ENCODE measurements at regions not wholly inside any gene's neighbourhood (a gene's known extent, or its start where the extent isn't known, plus 50 kb on each side); places are given as distances from the start of the nearest gene placed in this dataset.

GRCh38 chr3:18507333-18507732, 82.2 kb upstream of the SATB1 start:
- no peak for TF ChIP-seq CTCF (IDR thresholded peaks at IDR 0.05)
- TF ChIP-seq EZH2 (IDR thresholded peaks at IDR 0.05): no peak
- no peak for TF ChIP-seq EZH2phosphoT487 (IDR thresholded peaks at IDR 0.05)
- Histone ChIP-seq H2AFZ (replicated peaks) (no peak overlapping the region), H3K27me3 (no peaks in the 10 kb centered on the region), H3K79me2 (ENCODE audit: low read depth) (no peaks in the 10 kb centered on the region), H3K36me3 (no peaks in the 10 kb centered on the region), H3K4me3 (no peak overlapping the region), H3K27ac (no peak overlapping the region), H3F3A (ENCODE audit: low read depth) (no peaks in the 10 kb centered on the region), H3K4me2 (no peak overlapping the region), H3K4me1 (peaks cover 4% of the 10 kb centered on the region), H3K9me3 (ENCODE audit: low read depth) (no peaks in the 10 kb centered on the region), H4K20me1 (ENCODE audit: low read depth) (no peaks in the 10 kb centered on the region), H3K9ac (no peak overlapping the region)
- no peak overlapping the region for H3K4me3 Mint-ChIP-seq
- no peak for DNase-seq (ENCODE audit: low spot score)
- no peaks in the 10 kb centered on the region for H3K36me3 Mint-ChIP-seq
- no peaks in the 10 kb centered on the region for H3K4me1 Mint-ChIP-seq
- H3K27ac Mint-ChIP-seq: no peak overlapping the region
- no peaks in the 10 kb centered on the region for H3K27me3 Mint-ChIP-seq (ENCODE audit: insufficient read depth, low read depth)
- no peaks in the 10 kb centered on the region for H3K9me3 Mint-ChIP-seq

GRCh38 chr3:18505056-18505455, 79.9 kb upstream of the SATB1 start:
- no peak overlapping the region for H3K4me3 Mint-ChIP-seq
- no peaks in the 10 kb centered on the region for H3K36me3 Mint-ChIP-seq

GRCh38 chr3:18501679-18502343, 76.7 kb upstream of the SATB1 start:
- Histone ChIP-seq H3K9ac (no peak overlapping the region), H3K9me3 (ENCODE audit: low read depth) (no peaks in the 10 kb centered on the region), H3K4me2 (no peak overlapping the region), H2AFZ (replicated peaks) (no peak overlapping the region), H3K27me3 (no peaks in the 10 kb centered on the region), H3K36me3 (no peaks in the 10 kb centered on the region), H3K4me3 (no peak overlapping the region), H4K20me1 (ENCODE audit: low read depth) (no peaks in the 10 kb centered on the region), H3F3A (ENCODE audit: low read depth) (no peaks in the 10 kb centered on the region), H3K27ac (no peak overlapping the region), H3K79me2 (ENCODE audit: low read depth) (no peaks in the 10 kb centered on the region), H3K4me1 (peaks cover 4% of the 10 kb centered on the region)
- Mint-ChIP-seq H3K36me3 (no peaks in the 10 kb centered on the region), H3K4me1 (no peaks in the 10 kb centered on the region), H3K4me3 (no peak overlapping the region), H3K27me3 (ENCODE audit: insufficient read depth, low read depth) (peaks cover under 1% of the 10 kb centered on the region), H3K9me3 (no peaks in the 10 kb centered on the region), H3K27ac (no peak overlapping the region)
- no peak for DNase-seq (ENCODE audit: low spot score)
- no peak for TF ChIP-seq CTCF (IDR thresholded peaks at IDR 0.05)
- TF ChIP-seq EZH2 (IDR thresholded peaks at IDR 0.05): no peak
- TF ChIP-seq EZH2phosphoT487 (IDR thresholded peaks at IDR 0.05): no peak

More at GRCh38 chr3:18505056-18505455, 79.9 kb upstream of the SATB1 start:
- H3K27me3 Mint-ChIP-seq (ENCODE audit: insufficient read depth, low read depth): no peaks in the 10 kb centered on the region
- Histone ChIP-seq H3K9ac (no peak overlapping the region), H3K4me2 (no peak overlapping the region), H2AFZ (replicated peaks) (no peak overlapping the region), H3K4me3 (no peak overlapping the region), H3K79me2 (ENCODE audit: low read depth) (no peaks in the 10 kb centered on the region), H3F3A (ENCODE audit: low read depth) (no peaks in the 10 kb centered on the region), H3K36me3 (no peaks in the 10 kb centered on the region), H3K27me3 (no peaks in the 10 kb centered on the region), H4K20me1 (ENCODE audit: low read depth) (no peaks in the 10 kb centered on the region), H3K4me1 (peaks cover 4% of the 10 kb centered on the region), H3K9me3 (ENCODE audit: low read depth) (no peaks in the 10 kb centered on the region), H3K27ac (no peak overlapping the region)
- DNase-seq (ENCODE audit: low spot score): no peak
- no peak overlapping the region for H3K27ac Mint-ChIP-seq
- no peaks in the 10 kb centered on the region for H3K4me1 Mint-ChIP-seq
- TF ChIP-seq CTCF (IDR thresholded peaks at IDR 0.05): no peak
- TF ChIP-seq EZH2phosphoT487 (IDR thresholded peaks at IDR 0.05): no peak
- TF ChIP-seq EZH2 (IDR thresholded peaks at IDR 0.05): no peak
- no peaks in the 10 kb centered on the region for H3K9me3 Mint-ChIP-seq

Measured in neural progenitor cell (in vitro differentiated cells).